Fibroblast of lung (primary cell): ENCODE measurements at regions not wholly inside any gene's neighbourhood (a gene's known extent, or its start where the extent isn't known, plus 50 kb on each side); places are given as distances from the start of the nearest gene placed in this dataset.
A peak's percentile ranks its signal among the peaks of the same experiment; 100 is the strongest.

ENCODE experiments used
- DNase-seq, 2 donors: peaks; one replicate each; pipeline versions ENCODE4 v3.0.0 to v3.0.0-alpha.2; 2010; ENCODE audit warnings: low read depth in 2 of 2
- H2AFZ ChIP-seq: 2 replicates; pipeline ENCODE4 v1.5.1; 2012; ENCODE audit warnings: low read length, control low read depth, inconsistent platforms
- H3K27ac ChIP-seq: 2 replicates; pipeline ENCODE4 v1.5.1; 2011; ENCODE audit warnings: low read length, control low read depth; ENCODE audit not compliant: insufficient read depth
- H3K27me3 ChIP-seq: 2 replicates; pipeline ENCODE4 v1.5.1; 2011; ENCODE audit warnings: mild to moderate bottlenecking, low read length; ENCODE audit not compliant: control insufficient read depth, insufficient read depth
- H3K36me3 ChIP-seq: 2 replicates; pipeline ENCODE4 v1.5.1; 2011; ENCODE audit warnings: low read length; ENCODE audit not compliant: control insufficient read depth, insufficient read depth
- H3K4me1 ChIP-seq: 2 replicates; pipeline ENCODE4 v1.5.1; 2011; ENCODE audit warnings: low read length; ENCODE audit not compliant: control insufficient read depth, insufficient read depth; ENCODE audit errors: extremely low read depth
- H3K4me2 ChIP-seq: 2 replicates; pipeline ENCODE4 v1.5.1; 2011; ENCODE audit warnings: low read length, control low read depth; ENCODE audit not compliant: insufficient read depth; ENCODE audit errors: extremely low read depth
- H3K4me3 ChIP-seq, 4 experiments: fragments of 200-600 bp in 1 of 4; sonication (generic) in 1 of 4; replicated peaks in 1 of 4; 2 replicates each; pipeline ENCODE4 v1.5.1; 2011 to 2016; ENCODE audit warnings: low read length in 4 of 4, low read depth in 3 of 4, mild to moderate bottlenecking in 3 of 4, control low read depth in 2 of 4, inconsistent platforms in 1 of 4, mixed read lengths in 1 of 4; ENCODE audit not compliant: insufficient read depth in 1 of 4; ENCODE audit errors: control extremely low read depth in 1 of 4
- H3K79me2 ChIP-seq: 2 replicates; pipeline ENCODE4 v1.5.1; 2012; ENCODE audit warnings: mild to moderate bottlenecking, low read length, inconsistent platforms; ENCODE audit not compliant: control insufficient read depth, insufficient read depth
- H3K9ac ChIP-seq: 2 replicates; pipeline ENCODE4 v1.5.1; 2011; ENCODE audit warnings: mild to moderate bottlenecking, low read length, control low read depth; ENCODE audit not compliant: insufficient read depth
- H3K9me3 ChIP-seq: 2 replicates; pipeline ENCODE4 v1.5.1; 2012; ENCODE audit warnings: low read depth, low read length; ENCODE audit not compliant: control insufficient read depth, insufficient read depth
- H4K20me1 ChIP-seq: 2 replicates; pipeline ENCODE4 v1.5.1; 2011; ENCODE audit warnings: low read length; ENCODE audit not compliant: control insufficient read depth, insufficient read depth; ENCODE audit errors: extremely low read depth
- CTCF ChIP-seq, 2 donors: IDR thresholded peaks in 1 of 2; conservative IDR thresholded peaks in 1 of 2; 1 replicate in 1 of 2; 2 replicates in 1 of 2; pipeline ENCODE4 v1.5.1; 2011 to 2012; ENCODE audit warnings: low read length in 2 of 2, control low read depth in 1 of 2, inconsistent platforms in 1 of 2, low read depth in 1 of 2, mild to moderate bottlenecking in 1 of 2
- EZH2 ChIP-seq: IDR thresholded peaks from 2 replicates; pipeline ENCODE4 v1.5.1; 2012; ENCODE audit warnings: low read length, control low read depth, mild to moderate bottlenecking; ENCODE audit errors: missing control alignments

GRCh38 chr5:98656125-98656795, 117.2 kb upstream of the RGMB start:
- TF ChIP-seq EZH2 (no peak), CTCF (conservative IDR thresholded peaks at IDR 0.05 in 1 of 2, IDR thresholded peaks at IDR 0.05 in 1 of 2; ENCODE audit: low read depth in 1 of 2, low read length in 2 of 2) (no peak)
- Histone ChIP-seq H3K4me1 (no peaks in the 10 kb centered on the region), H3K36me3 (no peaks in the 10 kb centered on the region), H3K27ac (no peak overlapping the region), H3K27me3 (no peaks in the 10 kb centered on the region), H4K20me1 (no peaks in the 10 kb centered on the region), H3K79me2 (no peaks in the 10 kb centered on the region), H3K4me2 (no peak overlapping the region), H3K9me3 (no peaks in the 10 kb centered on the region), H3K4me3 (no peak overlapping the region), H2AFZ (no peak overlapping the region), H3K9ac (no peak overlapping the region)
- DNase-seq, result peak; percentile 8 to 44

- H3K4me3 ChIP-seq, result no peak overlapping the region
- no peaks in the 10 kb centered on the region for H3K27me3 ChIP-seq
- no peak overlapping the region for H3K4me2 ChIP-seq
- TF ChIP-seq EZH2 (no peak), CTCF (conservative IDR thresholded peaks at IDR 0.05 in 1 of 2, IDR thresholded peaks at IDR 0.05 in 1 of 2; ENCODE audit: low read depth in 1 of 2, low read length in 2 of 2) (no peak)
- H4K20me1 ChIP-seq, result no peaks in the 10 kb centered on the region
- H3K27ac ChIP-seq, result no peak overlapping the region
- DNase-seq, result no peak
- no peak overlapping the region for H3K9ac ChIP-seq
- H3K4me1 ChIP-seq, result no peaks in the 10 kb centered on the region
- no peak overlapping the region for H2AFZ ChIP-seq
- no peaks in the 10 kb centered on the region for H3K9me3 ChIP-seq
- H3K79me2 ChIP-seq, result no peaks in the 10 kb centered on the region
- H3K36me3 ChIP-seq, result no peaks in the 10 kb centered on the region
Observed at GRCh38 chr5:98656796-98657195, 116.7 kb upstream of the RGMB start.

GRCh38 chr5:98657559-98657958, 115.9 kb upstream of the RGMB start:
- H3K27me3 ChIP-seq, result no peaks in the 10 kb centered on the region
- no peaks in the 10 kb centered on the region for H3K9me3 ChIP-seq
- no peaks in the 10 kb centered on the region for H4K20me1 ChIP-seq
- H3K4me2 ChIP-seq, result no peak overlapping the region
- TF ChIP-seq CTCF (conservative IDR thresholded peaks at IDR 0.05 in 1 of 2, IDR thresholded peaks at IDR 0.05 in 1 of 2; ENCODE audit: low read depth in 1 of 2, low read length in 2 of 2), result no peak
- TF ChIP-seq EZH2, result no peak
- DNase-seq, result no peak
- H3K4me1 ChIP-seq, result no peaks in the 10 kb centered on the region
- H3K4me3 ChIP-seq, result no peak overlapping the region
- H3K36me3 ChIP-seq, result no peaks in the 10 kb centered on the region
- H2AFZ ChIP-seq, result no peak overlapping the region
- H3K9ac ChIP-seq, result no peak overlapping the region
- no peak overlapping the region for H3K27ac ChIP-seq
- no peaks in the 10 kb centered on the region for H3K79me2 ChIP-seq
